HG02884 (cell line): ENCODE measurements at regions not wholly inside any gene's neighbourhood (a gene's known extent, or its start where the extent isn't known, plus 50 kb on each side); places are given as distances from the start of the nearest gene placed in this dataset.

Experiments
- ATAC-seq: cut with Tn5 transposase; IDR thresholded peaks from one replicate; pipeline ENCODE4 v1.9.1; 2021; ENCODE audit warnings: mild to moderate bottlenecking, moderate library complexity; ENCODE audit not compliant: unreplicated experiment

- ATAC-seq, result no peak
Observed at GRCh38 chr1:239593527-239593926, 207.2 kb downstream of the CHRM3 start.

GRCh38 chr1:239600588-239600987 lies 214.2 kb downstream of the CHRM3 start:
- no peak for ATAC-seq

GRCh38 chr1:239601108-239601507 lies 214.7 kb downstream of the CHRM3 start:
- ATAC-seq, result no peak

GRCh38 chr1:239603530-239603929 lies 217.2 kb downstream of the CHRM3 start:
- ATAC-seq, result no peak

GRCh38 chr1:239606850-239607400 lies 220.6 kb downstream of the CHRM3 start:
- no peak for ATAC-seq

GRCh38 chr1:239608469-239608868 lies 222.1 kb downstream of the CHRM3 start:
- no peak for ATAC-seq

GRCh38 chr1:239612379-239612778 lies 226.0 kb downstream of the CHRM3 start:
- ATAC-seq, result no peak

- no peak for ATAC-seq
Observed at GRCh38 chr1:239616673-239617072, 230.3 kb downstream of the CHRM3 start.

- no peak for ATAC-seq
Observed at GRCh38 chr1:239617259-239617658, 230.9 kb downstream of the CHRM3 start.

GRCh38 chr1:239617731-239618130 lies 231.4 kb downstream of the CHRM3 start:
- ATAC-seq, result no peak

- no peak for ATAC-seq
Observed at GRCh38 chr1:239619190-239619589, 232.8 kb downstream of the CHRM3 start.

GRCh38 chr1:239630767-239631166 lies 244.4 kb downstream of the CHRM3 start:
- no peak for ATAC-seq

GRCh38 chr1:239633432-239633831 lies 247.1 kb downstream of the CHRM3 start:
- no peak for ATAC-seq

GRCh38 chr1:239635276-239635675 lies 248.9 kb downstream of the CHRM3 start:
- ATAC-seq, result no peak

- no peak for ATAC-seq
Observed at GRCh38 chr1:239636347-239636746, 250.0 kb downstream of the CHRM3 start.

GRCh38 chr1:239644604-239645003 lies 258.2 kb downstream of the CHRM3 start:
- no peak for ATAC-seq

GRCh38 chr1:239647045-239647444 lies 260.7 kb downstream of the CHRM3 start:
- ATAC-seq, result no peak

GRCh38 chr1:239647964-239648632 lies 261.7 kb downstream of the CHRM3 start:
- no peak for ATAC-seq

GRCh38 chr1:239655023-239655422 lies 268.7 kb downstream of the CHRM3 start:
- ATAC-seq, result no peak

- ATAC-seq, result no peak
Observed at GRCh38 chr1:239657291-239657690, 270.9 kb downstream of the CHRM3 start.

GRCh38 chr1:239662950-239663349 lies 276.6 kb downstream of the CHRM3 start:
- no peak for ATAC-seq

GRCh38 chr1:239672256-239672655 lies 285.9 kb downstream of the CHRM3 start:
- no peak for ATAC-seq

GRCh38 chr1:239675735-239676134 lies 289.4 kb downstream of the CHRM3 start:
- no peak for ATAC-seq
